Smooth muscle cell (in vitro differentiated cells): ENCODE measurements at regions not wholly inside any gene's neighbourhood (a gene's known extent, or its start where the extent isn't known, plus 50 kb on each side); places are given as distances from the start of the nearest gene placed in this dataset.

Experiments used
- DNase-seq: peaks from one replicate; lab custom pipeline; 2025; ENCODE audit not compliant: unreplicated experiment; lab: John Stamatoyannopoulos, UW
- H2AFZ ChIP-seq: fragments of 200-600 bp; sonication (generic); 2 replicates; pipeline ENCODE4 v1.6.0; 2016; ENCODE audit warnings: antibody characterized with exemption, low read depth, mild to moderate bottlenecking
- H3F3A ChIP-seq: fragments of 200-600 bp; sonication (generic); 2 replicates; pipeline ENCODE4 v1.6.0; 2017; ENCODE audit warnings: antibody characterized with exemption, low read depth
- H3K27ac ChIP-seq: fragments of 200-600 bp; sonication (generic); 2 replicates; pipeline ENCODE4 v1.5.1; 2016; ENCODE audit warnings: low read depth, mild to moderate bottlenecking
- H3K27me3 ChIP-seq: fragments of 200-600 bp; sonication (generic); 2 replicates; pipeline ENCODE4 v1.6.1; 2016; ENCODE audit warnings: low read depth, mild to moderate bottlenecking
- H3K36me3 ChIP-seq: fragments of 200-600 bp; sonication (generic); 2 replicates; pipeline ENCODE4 v1.5.1; 2016; ENCODE audit warnings: low read depth
- H3K4me1 ChIP-seq: fragments of 200-600 bp; sonication (generic); 2 replicates; pipeline ENCODE4 v1.5.1; 2016; ENCODE audit warnings: low read depth
- H3K4me2 ChIP-seq: fragments of 200-600 bp; sonication (generic); 2 replicates; pipeline ENCODE4 v1.6.0; 2016; ENCODE audit warnings: mild to moderate bottlenecking
- H3K4me3 ChIP-seq: fragments of 200-600 bp; sonication (generic); 2 replicates; pipeline ENCODE4 v1.5.1; 2016; ENCODE audit warnings: mild to moderate bottlenecking
- H3K79me2 ChIP-seq: fragments of 200-600 bp; sonication (generic); 2 replicates; pipeline ENCODE4 v1.6.0; 2016; ENCODE audit warnings: low read depth, mild to moderate bottlenecking
- H3K9ac ChIP-seq: fragments of 200-600 bp; sonication (generic); 2 replicates; pipeline ENCODE4 v1.6.0; 2016; ENCODE audit warnings: low read depth
- H3K9me3 ChIP-seq: fragments of 200-600 bp; sonication (generic); replicated peaks from 2 replicates; pipeline ENCODE4 v1.5.1; 2016; ENCODE audit warnings: low read depth
- H4K20me1 ChIP-seq: fragments of 200-600 bp; sonication (generic); 2 replicates; pipeline ENCODE4 v1.6.0; 2016; ENCODE audit warnings: low read depth
- CTCF ChIP-seq: fragments of 200-600 bp; sonication (generic); IDR thresholded peaks from 2 replicates; pipeline ENCODE4 v1.5.1; 2017; ENCODE audit warnings: borderline replicate concordance, mild to moderate bottlenecking, antibody characterized with exemption; ENCODE audit not compliant: insufficient read depth, poor library complexity, severe bottlenecking
- WGBS: methylation state at CpG from one replicate; pipeline ENCODE4 v1.1.7; 2016; ENCODE audit warnings: low lambda C conversion rate; 5-methylcytosine and 5-hydroxymethylcytosine counted together

GRCh38 chr14:56944397-56944796 lies 134.1 kb upstream of the OTX2 start:
- TF ChIP-seq CTCF, result no peak
- H3K9me3 ChIP-seq, result no peaks in the 10 kb centered on the region
- H3K27me3 ChIP-seq, result peaks cover 2% of the 10 kb centered on the region
- no peaks in the 10 kb centered on the region for H4K20me1 ChIP-seq
- H3K36me3 ChIP-seq, result no peaks in the 10 kb centered on the region
- no peak overlapping the region for H3K4me3 ChIP-seq
- WGBS, result 89% methylated on average over 2 of the region's 2 CpGs
- no peaks in the 10 kb centered on the region for H3K79me2 ChIP-seq
- H3K9ac ChIP-seq, result no peak overlapping the region
- DNase-seq, result no peak
- no peaks in the 10 kb centered on the region for H3F3A ChIP-seq
- peaks cover 4% of the 10 kb centered on the region for H3K4me1 ChIP-seq
- no peak overlapping the region for H3K27ac ChIP-seq
- H3K4me2 ChIP-seq, result no peak overlapping the region
- no peak overlapping the region for H2AFZ ChIP-seq

- H3K4me1 ChIP-seq, result no peaks in the 10 kb centered on the region
These were observed 123.2 kb upstream of the OTX2 start for GRCh38 chr14:56933446-56933845.

GRCh38 chr14:56918849-56919574 lies 108.7 kb upstream of the OTX2 start:
- H3K9ac ChIP-seq, result no peak overlapping the region
- no peaks in the 10 kb centered on the region for H3K79me2 ChIP-seq
- WGBS, result 48% methylated on average over 3 of the region's 3 CpGs
- no peak for DNase-seq
- H3K4me1 ChIP-seq, result no peaks in the 10 kb centered on the region
- H3K27me3 ChIP-seq, result no peaks in the 10 kb centered on the region
- no peak overlapping the region for H3K4me3 ChIP-seq
- TF ChIP-seq CTCF, result no peak
- H3K9me3 ChIP-seq, result no peaks in the 10 kb centered on the region
- no peaks in the 10 kb centered on the region for H3F3A ChIP-seq
- H3K4me2 ChIP-seq, result no peak overlapping the region
- H2AFZ ChIP-seq, result no peak overlapping the region
- no peaks in the 10 kb centered on the region for H3K36me3 ChIP-seq
- H3K27ac ChIP-seq, result no peak overlapping the region
- H4K20me1 ChIP-seq, result no peaks in the 10 kb centered on the region

More at GRCh38 chr14:56933446-56933845, 123.2 kb upstream of the OTX2 start:
- H3K27me3 ChIP-seq, result no peaks in the 10 kb centered on the region
- H3K36me3 ChIP-seq, result no peaks in the 10 kb centered on the region
- H3K27ac ChIP-seq, result no peak overlapping the region
- H3K9me3 ChIP-seq, result no peaks in the 10 kb centered on the region
- no peaks in the 10 kb centered on the region for H4K20me1 ChIP-seq
- DNase-seq, result no peak
- no peak overlapping the region for H2AFZ ChIP-seq
- H3K4me3 ChIP-seq, result no peak overlapping the region
- H3F3A ChIP-seq, result no peaks in the 10 kb centered on the region
- TF ChIP-seq CTCF, result no peak
- no peak overlapping the region for H3K4me2 ChIP-seq
- no peaks in the 10 kb centered on the region for H3K79me2 ChIP-seq
- H3K9ac ChIP-seq, result no peak overlapping the region

- no peak overlapping the region for H3K4me3 ChIP-seq
- H3K4me1 ChIP-seq, result peaks cover 25% of the 10 kb centered on the region
- no peak overlapping the region for H3K27ac ChIP-seq
- H3K27me3 ChIP-seq, result peaks cover 9% of the 10 kb centered on the region
- DNase-seq, result no peak
- H3F3A ChIP-seq, result no peaks in the 10 kb centered on the region
- no peaks in the 10 kb centered on the region for H3K9me3 ChIP-seq
- no peaks in the 10 kb centered on the region for H3K36me3 ChIP-seq
- H4K20me1 ChIP-seq, result no peaks in the 10 kb centered on the region
- 37% methylated on average over 5 of the region's 5 CpGs for WGBS
- TF ChIP-seq CTCF, result no peak
- H3K79me2 ChIP-seq, result no peaks in the 10 kb centered on the region
- H3K9ac ChIP-seq, result no peak overlapping the region
- no peak overlapping the region for H3K4me2 ChIP-seq
- H2AFZ ChIP-seq, result no peak overlapping the region
These were observed 95.0 kb upstream of the OTX2 start for GRCh38 chr14:56905282-56905681.
